ENCODE measurements at regions not wholly inside any gene's neighbourhood (a gene's known extent, or its start where the extent isn't known, plus 50 kb on each side); places are given as distances from the start of the nearest gene placed in this dataset.

DNA sequence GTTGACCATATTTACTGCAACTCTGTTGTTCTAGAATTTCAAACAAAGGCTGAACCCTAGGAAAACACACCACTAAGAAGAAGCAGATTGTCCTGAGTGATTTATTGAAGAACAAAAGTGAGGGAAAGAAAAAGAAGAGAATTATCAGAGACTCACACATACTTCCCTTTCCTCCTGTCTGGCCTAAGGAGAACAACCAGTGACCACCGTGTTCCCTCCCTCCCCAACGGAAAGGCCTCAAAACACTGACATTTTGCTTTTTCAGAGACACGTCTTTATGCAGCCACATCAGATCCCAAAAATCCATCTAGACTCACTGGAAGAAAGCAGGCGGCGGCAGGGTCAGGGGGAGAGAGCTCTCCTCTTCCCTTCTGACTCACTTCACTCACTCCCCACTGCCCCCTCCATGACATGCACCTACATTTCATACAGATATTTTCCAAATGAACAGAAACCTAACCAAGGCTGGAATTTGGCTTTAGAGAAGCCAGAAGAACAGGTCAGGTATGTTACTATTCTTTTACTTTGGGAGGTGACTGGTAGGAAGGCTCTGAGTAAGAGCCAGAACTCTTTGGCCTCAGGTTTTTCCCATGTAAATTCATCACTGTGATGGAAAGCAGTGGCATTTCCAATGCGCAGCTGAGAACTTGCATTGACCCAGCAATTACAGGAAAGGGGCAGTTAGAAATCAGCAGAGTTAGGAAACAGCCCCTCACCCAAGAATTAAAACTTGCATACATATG lies 169.9 kb downstream of the BCL11A start:
- no peaks in the 10 kb centered on the region for H3K9me3 ChIP-seq (ENCODE audit: low read length)
- H3K4me2 ChIP-seq (ENCODE audit: low read length), result no peak overlapping the region
- H3K9ac ChIP-seq (ENCODE audit: low read length), result no peak overlapping the region
- H3K4me3 ChIP-seq (ENCODE audit: low read length), result no peak overlapping the region
- no peaks in the 10 kb centered on the region for H3K27me3 ChIP-seq (ENCODE audit: insufficient read depth, low read depth, low read length)
- H3K36me3 ChIP-seq (ENCODE audit: insufficient read depth, low read length), result no peaks in the 10 kb centered on the region
- H3F3A ChIP-seq (ENCODE audit: insufficient read depth, low read length, poor library complexity, severe bottlenecking), result no peaks in the 10 kb centered on the region
- H2AFZ ChIP-seq (ENCODE audit: low read depth, low read length), result no peak overlapping the region
- TF ChIP-seq SMC3 (conservative IDR thresholded peaks at IDR 0.05; ENCODE audit: poor library complexity) (no peak), RAD21 (conservative IDR thresholded peaks at IDR 0.05) (no peak), MXI1 (conservative IDR thresholded peaks at IDR 0.05; ENCODE audit: poor library complexity, severe bottlenecking) (no peak), EZH2 (IDR thresholded peaks at IDR 0.05; ENCODE audit: borderline replicate concordance, insufficient read depth, low read length, poor library complexity, severe bottlenecking) (no peak), EP300 (conservative IDR thresholded peaks at IDR 0.05; ENCODE audit: poor library complexity, severe bottlenecking) (no peak), POLR2AphosphoS5 (IDR thresholded peaks at IDR 0.05) (no peak), TAF1 (IDR thresholded peaks at IDR 0.05; ENCODE audit: low read depth) (no peak)
- TF ChIP-seq, protein P1, sequence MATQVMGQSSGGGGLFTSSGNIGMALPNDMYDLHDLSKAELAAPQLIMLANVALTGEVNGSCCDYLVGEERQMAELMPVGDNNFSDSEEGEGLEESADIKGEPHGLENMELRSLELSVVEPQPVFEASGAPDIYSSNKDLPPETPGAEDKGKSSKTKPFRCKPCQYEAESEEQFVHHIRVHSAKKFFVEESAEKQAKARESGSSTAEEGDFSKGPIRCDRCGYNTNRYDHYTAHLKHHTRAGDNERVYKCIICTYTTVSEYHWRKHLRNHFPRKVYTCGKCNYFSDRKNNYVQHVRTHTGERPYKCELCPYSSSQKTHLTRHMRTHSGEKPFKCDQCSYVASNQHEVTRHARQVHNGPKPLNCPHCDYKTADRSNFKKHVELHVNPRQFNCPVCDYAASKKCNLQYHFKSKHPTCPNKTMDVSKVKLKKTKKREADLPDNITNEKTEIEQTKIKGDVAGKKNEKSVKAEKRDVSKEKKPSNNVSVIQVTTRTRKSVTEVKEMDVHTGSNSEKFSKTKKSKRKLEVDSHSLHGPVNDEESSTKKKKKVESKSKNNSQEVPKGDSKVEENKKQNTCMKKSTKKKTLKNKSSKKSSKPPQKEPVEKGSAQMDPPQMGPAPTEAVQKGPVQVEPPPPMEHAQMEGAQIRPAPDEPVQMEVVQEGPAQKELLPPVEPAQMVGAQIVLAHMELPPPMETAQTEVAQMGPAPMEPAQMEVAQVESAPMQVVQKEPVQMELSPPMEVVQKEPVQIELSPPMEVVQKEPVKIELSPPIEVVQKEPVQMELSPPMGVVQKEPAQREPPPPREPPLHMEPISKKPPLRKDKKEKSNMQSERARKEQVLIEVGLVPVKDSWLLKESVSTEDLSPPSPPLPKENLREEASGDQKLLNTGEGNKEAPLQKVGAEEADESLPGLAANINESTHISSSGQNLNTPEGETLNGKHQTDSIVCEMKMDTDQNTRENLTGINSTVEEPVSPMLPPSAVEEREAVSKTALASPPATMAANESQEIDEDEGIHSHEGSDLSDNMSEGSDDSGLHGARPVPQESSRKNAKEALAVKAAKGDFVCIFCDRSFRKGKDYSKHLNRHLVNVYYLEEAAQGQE (IDR thresholded peaks at IDR 0.05; ENCODE audit: borderline replicate concordance), result no peak
- TF ChIP-seq, protein P2, sequence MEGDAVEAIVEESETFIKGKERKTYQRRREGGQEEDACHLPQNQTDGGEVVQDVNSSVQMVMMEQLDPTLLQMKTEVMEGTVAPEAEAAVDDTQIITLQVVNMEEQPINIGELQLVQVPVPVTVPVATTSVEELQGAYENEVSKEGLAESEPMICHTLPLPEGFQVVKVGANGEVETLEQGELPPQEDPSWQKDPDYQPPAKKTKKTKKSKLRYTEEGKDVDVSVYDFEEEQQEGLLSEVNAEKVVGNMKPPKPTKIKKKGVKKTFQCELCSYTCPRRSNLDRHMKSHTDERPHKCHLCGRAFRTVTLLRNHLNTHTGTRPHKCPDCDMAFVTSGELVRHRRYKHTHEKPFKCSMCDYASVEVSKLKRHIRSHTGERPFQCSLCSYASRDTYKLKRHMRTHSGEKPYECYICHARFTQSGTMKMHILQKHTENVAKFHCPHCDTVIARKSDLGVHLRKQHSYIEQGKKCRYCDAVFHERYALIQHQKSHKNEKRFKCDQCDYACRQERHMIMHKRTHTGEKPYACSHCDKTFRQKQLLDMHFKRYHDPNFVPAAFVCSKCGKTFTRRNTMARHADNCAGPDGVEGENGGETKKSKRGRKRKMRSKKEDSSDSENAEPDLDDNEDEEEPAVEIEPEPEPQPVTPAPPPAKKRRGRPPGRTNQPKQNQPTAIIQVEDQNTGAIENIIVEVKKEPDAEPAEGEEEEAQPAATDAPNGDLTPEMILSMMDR (IDR thresholded peaks at IDR 0.05; ENCODE audit: poor library complexity, severe bottlenecking), result no peak
- H3K27ac ChIP-seq (ENCODE audit: low read length), result no peak overlapping the region
- H3K9me2 ChIP-seq (ENCODE audit: insufficient read depth, low read length), result no peaks in the 10 kb centered on the region
- H4K20me1 ChIP-seq (ENCODE audit: insufficient read depth), result no peaks in the 10 kb centered on the region
- no peaks in the 10 kb centered on the region for H3K79me2 ChIP-seq (replicated peaks; ENCODE audit: insufficient read depth, low read length)

DNA sequence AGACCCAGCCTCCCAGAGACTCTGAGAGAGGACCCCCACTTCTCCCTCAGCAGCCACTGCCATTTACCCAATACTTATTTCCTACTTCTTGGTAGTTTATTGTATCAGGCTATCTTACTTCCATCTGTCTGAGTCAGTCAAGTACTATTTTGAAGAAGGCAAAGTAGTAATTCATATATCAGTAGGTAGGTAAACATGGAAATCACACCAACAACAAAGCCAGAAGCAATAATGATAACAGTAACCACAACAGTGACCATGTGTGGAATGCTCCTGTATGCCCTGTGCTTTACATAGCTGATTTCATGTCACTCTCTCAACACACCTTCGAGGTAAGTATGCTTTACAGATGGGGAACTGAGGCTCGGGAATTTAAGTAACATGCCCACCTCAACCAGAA lies 173.0 kb downstream of the BCL11A start:
- H3K4me3 ChIP-seq (ENCODE audit: low read length), result no peak overlapping the region
- no peak for TF ChIP-seq EP300 (conservative IDR thresholded peaks at IDR 0.05; ENCODE audit: poor library complexity, severe bottlenecking)
- no peak for TF ChIP-seq EZH2 (IDR thresholded peaks at IDR 0.05; ENCODE audit: borderline replicate concordance, insufficient read depth, low read length, poor library complexity, severe bottlenecking)
- no peak for TF ChIP-seq POLR2AphosphoS5 (IDR thresholded peaks at IDR 0.05)
- no peak for TF ChIP-seq SMC3 (conservative IDR thresholded peaks at IDR 0.05; ENCODE audit: poor library complexity)
- no peak for TF ChIP-seq RAD21 (conservative IDR thresholded peaks at IDR 0.05)
- TF ChIP-seq, protein P2 (IDR thresholded peaks at IDR 0.05; ENCODE audit: poor library complexity, severe bottlenecking), result no peak
- TF ChIP-seq MXI1 (conservative IDR thresholded peaks at IDR 0.05; ENCODE audit: poor library complexity, severe bottlenecking), result no peak
- H3K27me3 ChIP-seq (ENCODE audit: insufficient read depth, low read depth, low read length), result no peaks in the 10 kb centered on the region
- no peak overlapping the region for H3K9ac ChIP-seq (ENCODE audit: low read length)
- no peak overlapping the region for H3K27ac ChIP-seq (ENCODE audit: low read length)
- H4K20me1 ChIP-seq (ENCODE audit: insufficient read depth), result no peaks in the 10 kb centered on the region
- no peak overlapping the region for H2AFZ ChIP-seq (ENCODE audit: low read depth, low read length)
- H3K36me3 ChIP-seq (ENCODE audit: insufficient read depth, low read length), result no peaks in the 10 kb centered on the region
- H3F3A ChIP-seq (ENCODE audit: insufficient read depth, low read length, poor library complexity, severe bottlenecking), result no peaks in the 10 kb centered on the region
- H3K4me2 ChIP-seq (ENCODE audit: low read length), result no peak overlapping the region
- no peaks in the 10 kb centered on the region for H3K79me2 ChIP-seq (replicated peaks; ENCODE audit: insufficient read depth, low read length)
- H3K9me2 ChIP-seq (ENCODE audit: insufficient read depth, low read length), result no peaks in the 10 kb centered on the region
- no peaks in the 10 kb centered on the region for H3K9me3 ChIP-seq (ENCODE audit: low read length)
